Mucosa of descending colon (tissue), 3 donors: ENCODE measurements at regions not wholly inside any gene's neighbourhood (a gene's known extent, or its start where the extent isn't known, plus 50 kb on each side); places are given as distances from the start of the nearest gene placed in this dataset.

ENCODE experiments used
- ATAC-seq: fragments of 200-7000 bp; cut with Tn5 transposase; one replicate; pipeline ENCODE4 v1.9.1; 2020; ENCODE audit warnings: mild to moderate bottlenecking, moderate library complexity
- DNase-seq, 3 donors: peaks; one replicate each; pipeline ENCODE4 v3.0.0-alpha.2; 2020
- H3K36me3 ChIP-seq: fragments of 200-600 bp; one replicate; pipeline ENCODE4 v1.8.0; 2021; ENCODE audit warnings: low read depth, mild to moderate bottlenecking
- H3K4me1 ChIP-seq: fragments of 200-600 bp; one replicate; pipeline ENCODE4 v1.8.0; 2021; ENCODE audit warnings: low read depth, mild to moderate bottlenecking
- H3K4me3 ChIP-seq: fragments of 200-600 bp; one replicate; pipeline ENCODE4 v1.8.0; 2021; ENCODE audit warnings: mild to moderate bottlenecking
- H3K9me3 ChIP-seq: fragments of 200-600 bp; one replicate; pipeline ENCODE4 v1.8.0; 2021; ENCODE audit warnings: mild to moderate bottlenecking
- CTCF ChIP-seq: fragments of 200-600 bp; IDR thresholded peaks from one replicate; pipeline ENCODE4 v1.8.0; 2022; ENCODE audit warnings: antibody characterized with exemption, mild to moderate bottlenecking
- intact Hi-C, 2 donors: fragments of 100-400 bp; cut with DNase I in 1 of 2; cut with micrococcal nuclease in 1 of 2; formaldehyde crosslinking; loops; one replicate each; pipeline versions ENCODE4 v1.11.0 to v1.11.1; 2022; cut with DNase I, micrococcal nuclease
- donor health status: DM: no; HTN: no; CAD: no; lungs with moderate emphysema.
- donor health status: DM: no; HTN: no; CAD: no.
- donor health status: DM: no; HTN: yes; CAD: no.

GRCh38 chr14:97785495-97785894 lies 988.3 kb downstream of the VRK1 start:
- intact Hi-C loops: no loop called here
- no peak for TF ChIP-seq CTCF
- no peak for ATAC-seq
- Histone ChIP-seq H3K9me3 (no peaks in the 10 kb centered on the region), H3K4me3 (no peak overlapping the region), H3K4me1 (no peaks in the 10 kb centered on the region), H3K36me3 (no peaks in the 10 kb centered on the region)
- no peak for DNase-seq

GRCh38 chr14:97788364-97788763 lies 991.2 kb downstream of the VRK1 start:
- intact Hi-C loops: no loop called here
- TF ChIP-seq CTCF: no peak
- H3K4me3 ChIP-seq: no peak overlapping the region
- H3K9me3 ChIP-seq: no peaks in the 10 kb centered on the region
- no peaks in the 10 kb centered on the region for H3K36me3 ChIP-seq
- DNase-seq (no peak), ATAC-seq (no peak)
- H3K4me1 ChIP-seq: no peaks in the 10 kb centered on the region

- TF ChIP-seq CTCF: no peak
- Histone ChIP-seq H3K9me3 (no peaks in the 10 kb centered on the region), H3K4me3 (no peak overlapping the region), H3K4me1 (no peaks in the 10 kb centered on the region), H3K36me3 (no peaks in the 10 kb centered on the region)
- DNase-seq (no peak), ATAC-seq (no peak)
- intact Hi-C loops: no loop called here
Observed at GRCh38 chr14:97788846-97789526, 991.8 kb downstream of the VRK1 start.

- Histone ChIP-seq H3K9me3 (no peaks in the 10 kb centered on the region), H3K4me3 (no peak overlapping the region), H3K36me3 (no peaks in the 10 kb centered on the region), H3K4me1 (no peaks in the 10 kb centered on the region)
- no peak for TF ChIP-seq CTCF
- no peak for DNase-seq
- intact Hi-C loops: no loop called here
- ATAC-seq: no peak
Observed at GRCh38 chr14:97791072-97791471, 993.9 kb downstream of the VRK1 start.

- Histone ChIP-seq H3K4me1 (no peaks in the 10 kb centered on the region), H3K4me3 (no peak overlapping the region), H3K36me3 (no peaks in the 10 kb centered on the region), H3K9me3 (no peaks in the 10 kb centered on the region)
- no peak for TF ChIP-seq CTCF
- DNase-seq (no peak), ATAC-seq (no peak)
- intact Hi-C loops: no loop called here
Observed at GRCh38 chr14:97791906-97792305, 994.7 kb downstream of the VRK1 start.

- no peaks in the 10 kb centered on the region for H3K4me1 ChIP-seq
- no peak for DNase-seq
- no peaks in the 10 kb centered on the region for H3K9me3 ChIP-seq
- intact Hi-C loops: no loop called here
- ATAC-seq: no peak
- H3K36me3 ChIP-seq: no peaks in the 10 kb centered on the region
- H3K4me3 ChIP-seq: no peak overlapping the region
- no peak for TF ChIP-seq CTCF
Observed at GRCh38 chr14:97796511-97796910, 999.3 kb downstream of the VRK1 start.
